ENCODE measurements at regions not wholly inside any gene's neighbourhood (a gene's known extent, or its start where the extent isn't known, plus 50 kb on each side); places are given as distances from the start of the nearest gene placed in this dataset.
"Not testable (repeated sequence)": the region's sequence is repeated elsewhere in the genome, so short reads cannot be mapped to it uniquely, and the experiment has no call there.

- Histone ChIP-seq H3K9me3 (ENCODE audit: control insufficient read depth, low read length) (no peaks in the 10 kb centered on the region), H3K27me3 (ENCODE audit: control insufficient read depth, insufficient read depth, low read length, poor library complexity, severe bottlenecking) (no peaks in the 10 kb centered on the region), H3K4me3 (ENCODE audit: low read length) (no peak overlapping the region), H3K4me1 (ENCODE audit: control insufficient read depth, insufficient read depth, low read length) (no peaks in the 10 kb centered on the region), H3K36me3 (ENCODE audit: control insufficient read depth, insufficient read depth, low read length) (no peaks in the 10 kb centered on the region), H3K27ac (ENCODE audit: low read depth, low read length) (no peak overlapping the region), H3K9ac (ENCODE audit: extremely low read depth, low read length, poor library complexity, severe bottlenecking) (no peak overlapping the region)
- Mint-ChIP-seq H3K27ac (no peak overlapping the region), H3K27me3 (ENCODE audit: insufficient read depth) (no peaks in the 10 kb centered on the region), H3K4me3 (no peak overlapping the region), H3K9me3 (peaks cover 54% of the 10 kb centered on the region), H3K36me3 (ENCODE audit: low read depth) (no peaks in the 10 kb centered on the region), H3K4me1 (no peaks in the 10 kb centered on the region)
- 62 to 87% methylated on average over 6 to 10 of the region's 10 CpGs for WGBS, 2 experiments (ENCODE audit: insufficient coverage in 1 of 2, insufficient read length in 1 of 2)
- TF ChIP-seq CTCF (conservative IDR thresholded peaks at IDR 0.05): no peak
- no peak for DNase-seq
Observed at GRCh38 chr21:14013056-14013603, 197.6 kb downstream of the LIPI start.

- no peaks in the 10 kb centered on the region for H3K36me3 Mint-ChIP-seq (ENCODE audit: low read depth)
- no peaks in the 10 kb centered on the region for H3K9me3 ChIP-seq (ENCODE audit: control insufficient read depth, low read length)
- H3K27me3 Mint-ChIP-seq (ENCODE audit: insufficient read depth): no peaks in the 10 kb centered on the region
- no peaks in the 10 kb centered on the region for H3K4me1 ChIP-seq (ENCODE audit: control insufficient read depth, insufficient read depth, low read length)
- no peak overlapping the region for H3K4me3 ChIP-seq (ENCODE audit: low read length)
- H3K36me3 ChIP-seq (ENCODE audit: control insufficient read depth, insufficient read depth, low read length): no peaks in the 10 kb centered on the region
- H3K4me1 Mint-ChIP-seq: no peaks in the 10 kb centered on the region
- no peak for DNase-seq
- H3K27ac ChIP-seq (ENCODE audit: low read depth, low read length): no peak overlapping the region
- 82 to 100% methylated on average over 2 to 6 of the region's 9 CpGs for WGBS, 2 experiments (ENCODE audit: insufficient coverage in 1 of 2, insufficient read length in 1 of 2)
- H3K9ac ChIP-seq (ENCODE audit: extremely low read depth, low read length, poor library complexity, severe bottlenecking): no peak overlapping the region
- H3K9me3 Mint-ChIP-seq: peaks cover 54% of the 10 kb centered on the region
- TF ChIP-seq CTCF (conservative IDR thresholded peaks at IDR 0.05): no peak
- no peaks in the 10 kb centered on the region for H3K27me3 ChIP-seq (ENCODE audit: control insufficient read depth, insufficient read depth, low read length, poor library complexity, severe bottlenecking)
- H3K4me3 Mint-ChIP-seq: no peak overlapping the region
- no peak overlapping the region for H3K27ac Mint-ChIP-seq
Observed at GRCh38 chr21:14012409-14012808, 198.3 kb downstream of the LIPI start.

GRCh38 chr21:14011751-14012150 lies 199.0 kb downstream of the LIPI start:
- peaks cover 54% of the 10 kb centered on the region for H3K9me3 Mint-ChIP-seq
- H3K36me3 ChIP-seq (ENCODE audit: control insufficient read depth, insufficient read depth, low read length); H3K4me1 ChIP-seq (ENCODE audit: control insufficient read depth, insufficient read depth, low read length); H3K27me3 Mint-ChIP-seq (ENCODE audit: insufficient read depth); H3K27ac ChIP-seq (ENCODE audit: low read depth, low read length); DNase-seq; H3K27me3 ChIP-seq (ENCODE audit: control insufficient read depth, insufficient read depth, low read length, poor library complexity, severe bottlenecking); H3K4me3 ChIP-seq (ENCODE audit: low read length); H3K9me3 ChIP-seq (ENCODE audit: control insufficient read depth, low read length); H3K4me3 Mint-ChIP-seq; H3K4me1 Mint-ChIP-seq; H3K27ac Mint-ChIP-seq; H3K9ac ChIP-seq (ENCODE audit: extremely low read depth, low read length, poor library complexity, severe bottlenecking); H3K36me3 Mint-ChIP-seq (ENCODE audit: low read depth): not testable (repeated sequence)
- 90 to 95% methylated on average over 9 to 17 of the region's 17 CpGs for WGBS, 2 experiments (ENCODE audit: insufficient coverage in 1 of 2, insufficient read length in 1 of 2)

- H3K4me1 ChIP-seq (ENCODE audit: control insufficient read depth, insufficient read depth, low read length); H3K27ac ChIP-seq (ENCODE audit: low read depth, low read length); H3K9me3 ChIP-seq (ENCODE audit: control insufficient read depth, low read length); H3K27me3 Mint-ChIP-seq (ENCODE audit: insufficient read depth); H3K4me1 Mint-ChIP-seq; H3K4me3 ChIP-seq (ENCODE audit: low read length); H3K36me3 Mint-ChIP-seq (ENCODE audit: low read depth); H3K9ac ChIP-seq (ENCODE audit: extremely low read depth, low read length, poor library complexity, severe bottlenecking); H3K27ac Mint-ChIP-seq; DNase-seq; H3K4me3 Mint-ChIP-seq; H3K27me3 ChIP-seq (ENCODE audit: control insufficient read depth, insufficient read depth, low read length, poor library complexity, severe bottlenecking); H3K36me3 ChIP-seq (ENCODE audit: control insufficient read depth, insufficient read depth, low read length): not testable (repeated sequence)
- peaks cover 59% of the 10 kb centered on the region for H3K9me3 Mint-ChIP-seq
- WGBS, 2 experiments (ENCODE audit: insufficient coverage in 1 of 2, insufficient read length in 1 of 2): 89 to 92% methylated on average over 11 to 24 of the region's 24 CpGs
Observed at GRCh38 chr21:14011149-14011548, 199.6 kb downstream of the LIPI start.
